Activated CD8-positive, alpha-beta memory T cell treated with anti-CD3 and anti-CD28 coated beads for 4 hours (primary cell): ENCODE measurements at regions not wholly inside any gene's neighbourhood (a gene's known extent, or its start where the extent isn't known, plus 50 kb on each side); places are given as distances from the start of the nearest gene placed in this dataset.

ENCODE experiments used
- DNase-seq, 2 donors: peaks; one replicate each; pipeline ENCODE4 v3.0.0-alpha.2; 2020; ENCODE audit warnings: low read depth in 2 of 2

DNA sequence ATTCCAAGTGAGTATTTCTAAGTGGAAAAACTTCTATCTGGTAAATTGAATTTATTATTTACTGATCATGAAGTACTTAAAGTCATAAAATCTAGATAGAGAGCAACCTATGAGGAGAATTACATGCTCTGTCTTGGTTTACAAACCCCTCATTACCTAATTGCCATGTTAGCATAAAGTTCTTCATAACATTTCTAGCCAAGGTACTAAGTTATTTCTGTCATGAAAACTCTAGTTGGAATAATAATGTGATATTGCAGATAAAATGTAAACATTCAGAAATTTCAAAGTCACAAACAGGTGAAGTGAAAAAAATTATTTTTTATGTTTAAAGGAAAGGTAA lies 228.6 kb downstream of the TTLL7 start:
- DNase-seq = no peak

DNA sequence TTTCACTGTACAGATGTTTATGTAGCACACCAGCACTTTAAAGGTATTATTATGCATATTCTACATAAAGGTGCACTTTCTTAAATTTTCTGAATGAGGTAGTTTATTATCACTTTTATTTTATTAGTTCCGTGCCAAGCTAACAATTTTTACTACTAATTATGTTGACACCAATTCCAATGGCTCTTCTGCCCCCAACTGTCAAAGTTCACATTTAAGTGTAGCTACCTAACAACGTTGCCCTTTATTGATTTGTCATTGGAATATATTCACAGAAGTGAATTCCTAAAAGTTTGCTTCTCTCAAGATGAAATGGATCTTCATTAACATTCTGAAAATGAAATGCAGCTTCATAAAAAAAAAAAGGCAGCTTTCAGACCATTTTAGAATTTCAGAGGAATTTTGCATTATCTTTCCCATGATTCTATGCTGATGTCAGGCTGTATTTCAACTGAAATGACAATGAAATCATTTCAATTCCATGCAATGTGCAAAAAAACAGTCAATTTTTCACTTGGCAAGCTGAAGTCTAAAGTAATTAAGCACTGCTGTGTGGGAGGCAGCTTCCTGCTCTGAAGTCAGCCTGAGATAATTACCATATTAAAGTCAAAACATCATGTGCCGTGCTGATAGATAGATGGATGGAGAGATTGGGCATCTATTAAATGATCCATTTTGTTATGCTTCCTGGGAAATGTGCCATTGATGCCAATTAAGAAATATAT lies 229.2 kb downstream of the TTLL7 start:
- no peak for DNase-seq

DNA sequence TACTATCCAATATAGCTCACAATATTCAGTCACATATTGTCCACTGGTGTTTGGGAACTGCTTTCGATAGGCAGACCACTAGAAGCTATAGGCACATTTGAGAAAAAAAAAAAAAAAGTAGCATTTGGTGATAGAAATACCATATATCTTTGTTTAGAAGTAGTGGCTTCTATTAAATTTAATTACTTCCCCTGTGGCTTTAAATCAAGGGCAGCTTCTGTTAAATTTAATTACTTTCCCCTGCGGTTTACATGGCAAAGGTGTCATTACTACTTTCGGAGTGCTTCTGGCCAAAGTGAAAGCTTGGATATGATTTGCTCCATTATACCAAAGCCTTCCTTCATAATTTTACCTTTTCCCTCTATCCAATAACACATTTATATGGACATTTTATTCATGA lies 229.9 kb downstream of the TTLL7 start:
- DNase-seq = no peak

DNA sequence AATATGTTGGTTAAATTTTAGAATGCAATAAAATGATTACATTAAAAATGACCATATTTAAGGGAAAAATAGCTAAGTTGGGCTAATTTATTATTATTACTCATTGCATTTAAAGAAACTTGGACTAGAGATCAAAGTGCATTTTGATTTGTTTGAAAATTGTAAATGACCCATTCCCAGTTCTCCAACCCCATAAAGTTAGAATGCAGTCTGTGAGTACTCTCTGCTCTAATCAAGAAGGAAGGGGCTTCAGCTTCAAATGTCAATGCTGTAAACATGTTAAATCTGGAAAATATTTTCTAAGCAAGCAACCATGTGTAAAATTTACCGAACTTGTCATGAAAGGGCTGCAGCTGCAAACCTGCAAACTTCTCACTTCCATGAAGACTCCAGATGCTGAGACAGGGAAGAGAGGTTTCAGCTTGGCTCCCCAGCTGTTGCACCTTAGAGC lies 232.7 kb downstream of the TTLL7 start:
- DNase-seq = no peak

DNA sequence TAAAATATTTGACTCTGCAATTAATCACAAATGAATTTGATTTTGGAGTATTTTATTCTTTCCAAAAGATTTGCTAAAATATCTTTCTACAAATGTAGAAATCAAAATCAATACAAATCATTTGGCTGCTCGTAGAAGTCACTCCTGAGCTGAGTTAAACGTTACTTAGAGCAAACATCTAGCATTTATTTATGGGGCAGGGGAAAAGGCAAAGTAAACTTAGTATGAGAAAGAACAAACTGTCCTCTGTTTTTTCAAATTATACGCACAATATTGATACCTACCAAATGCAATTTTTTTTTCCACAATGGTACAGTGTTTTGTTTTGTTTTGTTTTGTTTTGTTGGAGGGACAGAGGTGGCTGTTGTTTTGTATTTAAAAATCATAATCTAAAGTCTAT lies 233.8 kb downstream of the TTLL7 start:
- no peak for DNase-seq

DNA sequence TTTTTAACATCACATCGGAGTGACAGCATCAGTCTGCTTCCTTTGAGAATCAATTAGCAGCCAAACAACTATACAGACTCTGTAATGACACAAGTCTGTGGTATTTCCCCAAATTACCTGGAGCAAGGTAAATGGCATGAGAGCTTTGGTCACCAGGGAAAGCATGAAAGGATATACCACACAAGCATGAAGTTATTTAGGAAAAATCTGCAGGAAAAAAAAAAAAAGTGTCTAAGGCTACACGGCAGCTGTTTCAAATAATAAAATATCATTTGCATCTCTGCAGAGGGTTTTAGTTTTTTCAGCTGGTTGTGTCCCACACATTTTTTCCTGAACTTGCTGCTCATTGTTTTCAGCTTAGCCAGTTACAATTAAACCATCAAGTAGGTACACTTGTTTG lies 234.7 kb downstream of the TTLL7 start:
- DNase-seq = no peak

DNA sequence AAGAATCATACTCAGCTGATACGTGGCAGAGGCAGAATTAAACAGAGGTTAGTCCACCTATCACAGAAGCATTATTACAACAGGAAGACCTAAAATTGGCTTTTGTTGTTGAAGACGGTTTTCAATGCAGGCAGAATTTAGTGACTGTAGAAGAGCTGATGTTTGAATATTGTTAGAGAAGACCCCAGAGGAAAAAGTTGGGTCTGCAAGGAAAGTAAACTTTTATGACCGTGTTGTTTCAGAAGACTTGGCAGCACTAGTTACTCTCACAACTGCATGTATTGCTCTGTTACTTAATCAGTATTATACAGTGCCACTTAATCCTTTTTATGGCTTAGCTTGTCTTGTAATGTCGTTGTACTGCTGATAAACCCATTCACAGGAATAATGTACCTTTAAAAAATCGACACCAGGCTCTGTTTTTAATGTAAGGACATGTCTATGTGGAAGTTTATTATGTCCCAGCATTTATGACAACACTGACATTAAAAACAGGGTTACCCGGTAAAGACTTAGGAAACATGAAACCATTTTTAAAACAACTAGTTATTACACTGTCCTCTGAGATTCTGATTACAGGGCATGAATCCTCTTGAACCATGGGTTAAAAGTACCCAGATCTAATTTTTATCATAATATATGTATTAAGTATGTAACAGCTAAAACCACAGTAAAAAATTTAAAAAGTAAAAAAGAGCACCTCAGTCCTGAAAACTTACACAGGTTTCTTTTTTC lies 235.4 kb downstream of the TTLL7 start:
- no peak for DNase-seq

DNA sequence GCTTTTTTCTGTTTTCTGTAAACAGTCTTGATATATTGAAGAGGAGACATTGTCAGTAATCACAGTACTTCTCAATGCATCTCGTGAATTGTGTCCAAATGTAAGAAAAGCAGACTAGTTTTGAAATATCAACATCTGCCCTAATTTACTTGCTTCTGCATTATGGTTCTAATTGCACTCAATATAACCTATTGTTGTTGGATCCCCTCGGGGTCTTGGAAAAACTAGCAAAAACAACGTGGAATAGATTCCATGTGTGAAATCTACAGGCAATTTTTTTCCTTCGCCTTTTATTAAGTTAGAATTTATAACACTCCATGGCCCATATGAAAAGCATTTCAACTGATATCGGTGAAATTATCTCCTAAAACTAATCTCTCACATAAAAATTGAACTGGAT lies 236.5 kb downstream of the TTLL7 start:
- DNase-seq = no peak

DNA sequence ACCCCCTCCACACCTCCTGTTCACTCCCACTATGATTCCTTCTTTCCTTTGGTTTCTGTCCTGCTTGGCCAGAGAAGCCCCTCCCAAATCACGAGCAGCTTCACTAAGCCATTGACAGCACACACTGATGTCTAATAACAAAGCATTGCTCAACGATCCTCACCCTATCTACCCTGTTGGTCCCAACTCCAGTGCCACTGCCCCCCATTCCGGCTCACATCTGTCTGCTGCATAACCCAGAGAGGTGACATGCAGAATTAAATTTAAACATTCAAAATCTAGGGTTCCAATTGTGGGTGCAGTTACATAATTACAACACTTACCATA lies 236.9 kb downstream of the TTLL7 start:
- DNase-seq = no peak

DNA sequence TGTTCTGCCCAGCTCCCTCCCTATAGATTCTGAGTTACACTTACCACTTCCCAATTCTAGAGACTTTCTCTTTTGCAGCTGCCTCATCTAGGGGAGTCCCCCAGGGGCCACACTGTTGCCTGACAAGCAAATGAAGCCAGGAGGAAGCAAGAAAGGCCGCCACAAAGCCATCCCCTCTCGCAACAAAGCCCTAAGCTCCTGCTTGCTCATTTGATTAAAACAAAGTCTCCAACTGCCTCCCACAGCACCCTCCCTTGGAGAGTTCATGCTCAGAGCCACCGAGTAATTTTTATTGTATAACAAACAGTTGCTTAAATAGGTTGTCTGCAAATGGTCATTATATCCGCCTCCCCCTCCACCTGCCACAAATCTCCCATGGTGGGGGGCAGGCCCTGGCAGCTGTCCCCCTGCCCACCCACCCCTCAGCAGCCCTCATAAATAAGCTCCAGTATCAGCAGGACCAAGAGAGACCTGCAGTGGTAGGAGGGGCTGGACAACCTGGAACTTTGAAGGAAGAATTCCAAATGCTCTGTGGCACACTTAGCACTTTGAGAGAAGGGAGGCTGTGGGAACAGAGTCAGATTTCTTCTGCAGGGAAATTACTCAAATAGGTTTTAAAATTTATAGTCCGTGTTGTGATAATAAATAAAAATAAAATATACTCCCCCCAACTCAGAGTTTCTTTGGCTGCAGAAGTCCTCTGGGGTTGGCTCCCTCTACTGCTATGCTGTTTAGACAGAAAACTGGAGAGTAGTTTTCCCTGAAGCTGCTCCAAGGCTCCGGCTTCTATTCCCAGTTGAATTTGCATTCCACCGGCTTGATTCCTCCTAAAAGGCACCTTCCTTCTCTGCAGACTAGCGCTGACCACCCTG lies 237.5 kb downstream of the TTLL7 start:
- no peak for DNase-seq

DNA sequence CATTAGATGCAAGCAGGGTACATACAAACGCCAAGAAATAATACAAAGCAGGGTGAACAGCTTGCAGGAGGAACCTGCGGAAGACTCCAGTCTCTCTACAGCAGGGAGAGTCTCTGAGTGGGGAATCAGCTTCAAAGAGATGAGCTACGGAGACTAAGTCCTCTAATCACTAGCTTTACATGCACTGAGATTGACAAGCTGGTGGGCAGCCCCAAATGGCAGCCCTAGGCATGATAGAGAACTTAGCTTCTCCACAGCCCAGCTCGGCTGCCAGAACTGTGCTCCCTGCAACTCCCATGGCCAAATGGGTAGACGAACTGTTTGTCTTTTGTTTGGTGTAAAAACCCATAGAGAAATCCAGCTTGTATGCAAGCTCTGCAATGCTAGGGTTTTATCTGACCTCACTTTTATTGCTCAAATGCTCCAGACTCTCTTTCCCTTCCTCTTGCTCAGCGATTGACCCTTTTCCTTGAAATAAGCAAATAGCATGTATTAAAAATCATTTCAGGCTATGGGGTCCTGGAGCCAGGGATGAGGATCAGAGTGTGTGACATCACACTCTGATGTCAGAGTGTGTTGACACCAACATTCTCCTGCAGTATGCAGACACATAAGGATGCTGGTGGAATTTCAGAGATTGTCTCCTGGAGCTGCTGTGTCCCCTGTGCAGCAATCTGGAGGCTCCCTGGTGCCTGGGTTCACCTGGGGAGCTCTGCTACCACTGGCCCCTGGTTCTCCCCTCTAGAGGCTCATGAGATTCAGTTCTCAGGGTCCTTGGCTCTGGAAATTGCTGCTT lies 238.5 kb downstream of the TTLL7 start:
- DNase-seq = no peak

DNA sequence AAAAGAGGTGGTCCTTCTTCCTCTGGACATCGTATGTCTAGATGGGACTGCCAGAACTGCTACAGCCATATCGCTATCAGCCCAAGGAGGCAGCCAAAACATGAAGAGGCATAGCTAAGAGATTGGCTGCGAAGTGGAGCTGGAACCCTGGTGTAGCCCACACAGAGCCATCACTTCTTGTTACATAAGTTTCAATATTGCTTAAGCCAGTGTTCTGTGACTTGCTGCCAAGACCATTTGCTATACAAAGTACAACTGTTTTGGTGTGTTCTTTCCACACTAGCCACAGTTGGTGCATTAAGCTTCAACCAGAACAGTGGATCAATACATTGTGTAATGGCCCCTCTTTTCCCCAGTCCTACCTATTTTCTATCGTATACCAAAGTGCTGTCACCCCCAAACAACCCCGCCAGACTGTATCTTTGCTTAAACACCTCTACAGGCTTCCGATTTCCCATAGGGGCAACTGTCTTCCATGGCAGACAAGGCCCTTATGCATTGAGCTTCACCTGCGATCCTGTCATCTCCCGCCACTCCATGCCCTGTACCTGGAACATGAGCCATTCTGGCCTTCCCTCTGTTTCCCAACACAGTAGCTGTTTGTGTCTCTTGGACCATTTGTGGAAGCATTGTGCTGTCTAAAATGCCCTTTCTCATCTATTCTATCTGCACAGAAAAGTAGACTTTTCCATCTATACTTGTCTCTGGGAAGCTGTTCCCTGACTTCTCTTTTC lies 241.8 kb downstream of the TTLL7 start:
- DNase-seq = no peak

DNA sequence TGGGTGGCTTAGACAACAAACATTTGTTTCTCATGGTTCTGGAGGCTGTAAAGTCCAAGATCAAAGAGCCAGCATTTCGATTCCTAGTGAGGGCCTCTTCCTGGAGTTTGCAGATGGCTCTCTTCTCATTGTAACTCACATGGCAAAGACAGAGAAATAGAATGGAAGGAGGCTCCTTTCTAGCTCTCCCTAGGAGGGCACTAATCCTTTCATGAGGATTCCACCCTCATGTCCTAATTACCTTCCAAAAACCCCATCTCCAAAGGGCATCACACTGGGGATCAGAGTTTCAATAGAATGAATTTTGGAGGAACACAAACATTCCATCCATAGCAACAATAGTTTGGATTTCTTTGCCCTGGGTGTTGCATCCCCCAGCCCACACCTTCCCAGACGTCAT lies 247.3 kb downstream of the TTLL7 start:
- DNase-seq = no peak

DNA sequence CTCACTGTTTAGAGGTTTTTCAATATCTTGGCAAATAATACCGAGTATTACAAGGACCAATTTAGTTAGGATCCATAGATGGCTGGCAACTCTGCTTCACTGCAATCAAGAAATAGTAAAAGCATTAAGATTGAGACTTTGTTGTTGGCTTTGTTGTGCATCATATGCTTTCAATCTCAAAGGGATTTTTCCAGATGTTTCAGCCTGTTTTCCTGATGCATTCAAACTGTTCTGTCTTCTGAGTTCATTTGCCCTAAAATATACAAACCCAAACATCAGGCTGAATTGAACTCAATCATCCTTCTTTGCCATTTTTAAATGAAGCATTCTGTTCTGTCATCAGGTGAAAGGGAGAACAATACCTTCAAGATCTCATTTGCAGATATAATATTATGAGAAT lies 248.7 kb downstream of the TTLL7 start:
- no peak for DNase-seq

DNA sequence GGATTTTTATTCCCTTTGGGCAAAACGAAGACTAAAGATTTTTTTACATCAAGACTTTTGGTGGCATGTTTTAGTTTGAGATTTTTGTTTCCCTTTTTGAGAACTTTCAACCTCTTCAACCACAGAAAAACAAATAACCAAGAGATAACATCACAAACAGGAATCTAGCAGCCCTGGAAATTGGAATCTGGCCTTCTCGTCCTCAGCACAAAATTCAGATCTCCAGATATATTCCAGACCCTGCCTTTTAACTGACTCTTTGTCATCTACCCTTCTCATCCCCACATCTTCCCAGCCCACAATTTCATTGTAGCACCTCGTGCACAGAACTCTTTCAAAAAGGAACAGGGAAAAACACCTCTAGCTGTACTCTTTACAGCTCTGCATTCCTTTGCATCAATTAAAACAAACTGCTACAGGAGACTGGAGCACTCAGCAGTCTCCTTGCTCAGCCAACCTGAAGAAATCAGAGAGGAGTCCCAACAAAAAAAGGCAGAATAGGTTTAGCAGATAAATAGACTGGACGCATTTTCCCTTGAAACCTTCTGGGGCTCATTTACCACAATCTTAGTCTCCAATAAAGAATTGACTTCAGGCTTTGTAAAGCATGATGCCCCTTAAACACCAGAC lies 251.0 kb downstream of the TTLL7 start:
- no peak for DNase-seq

DNA sequence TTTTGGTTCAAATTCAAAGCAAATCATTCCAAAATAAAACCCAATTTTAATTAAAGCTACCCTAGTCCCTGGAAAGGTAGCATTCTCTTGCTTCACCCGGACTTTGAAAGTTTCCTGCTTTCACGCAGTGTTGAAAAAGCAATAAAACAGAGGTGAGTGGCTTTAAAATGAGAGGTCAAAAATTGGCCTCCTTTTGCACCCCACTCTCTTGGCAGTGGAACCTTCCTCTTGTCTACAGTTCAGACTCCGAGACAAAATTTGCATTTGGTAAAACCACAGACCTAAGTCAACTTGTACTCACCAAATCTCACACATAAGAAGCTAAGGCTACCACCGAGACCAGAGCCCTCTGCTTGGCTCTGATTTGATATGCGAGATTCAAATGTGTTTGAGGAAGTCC lies 252.7 kb downstream of the TTLL7 start:
- DNase-seq = no peak

DNA sequence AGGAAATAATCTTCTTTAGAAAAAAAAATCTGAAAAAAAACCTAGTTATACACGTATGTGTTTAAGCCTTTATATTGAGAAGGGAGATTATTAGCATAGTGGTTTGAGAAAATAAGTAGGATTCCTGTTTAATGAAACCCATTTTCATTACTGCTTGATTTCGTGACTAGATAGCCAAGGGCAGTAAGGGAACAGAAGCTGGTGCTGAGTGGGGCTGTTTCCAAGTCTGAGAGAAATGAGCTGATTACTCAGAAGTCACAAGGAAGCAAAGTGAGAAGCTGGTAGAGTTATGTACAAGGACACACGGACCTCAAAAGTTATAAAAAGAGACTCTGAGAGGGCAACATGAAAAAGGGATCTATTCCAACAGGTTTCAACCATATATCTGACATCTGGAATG lies 256.5 kb downstream of the TTLL7 start:
- no peak for DNase-seq

DNA sequence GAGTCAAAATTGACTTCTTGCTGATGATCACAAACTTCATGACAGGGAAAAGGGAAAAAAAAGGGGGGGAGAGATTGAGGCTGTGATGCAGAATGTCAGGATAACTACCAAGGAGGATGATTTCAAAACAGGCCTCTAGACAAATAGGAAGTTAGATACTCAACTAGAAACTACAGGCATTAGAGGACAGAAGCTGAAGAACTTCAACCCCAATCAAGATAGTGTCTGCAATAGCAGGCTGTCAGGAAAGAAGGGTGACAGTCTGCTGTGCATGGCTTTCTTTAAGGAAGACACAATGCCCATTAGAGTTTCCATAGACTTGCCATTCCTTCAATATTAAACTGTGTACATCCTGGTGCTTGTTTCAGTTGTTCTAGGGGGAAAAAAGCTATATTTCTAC lies 257.2 kb downstream of the TTLL7 start:
- no peak for DNase-seq

DNA sequence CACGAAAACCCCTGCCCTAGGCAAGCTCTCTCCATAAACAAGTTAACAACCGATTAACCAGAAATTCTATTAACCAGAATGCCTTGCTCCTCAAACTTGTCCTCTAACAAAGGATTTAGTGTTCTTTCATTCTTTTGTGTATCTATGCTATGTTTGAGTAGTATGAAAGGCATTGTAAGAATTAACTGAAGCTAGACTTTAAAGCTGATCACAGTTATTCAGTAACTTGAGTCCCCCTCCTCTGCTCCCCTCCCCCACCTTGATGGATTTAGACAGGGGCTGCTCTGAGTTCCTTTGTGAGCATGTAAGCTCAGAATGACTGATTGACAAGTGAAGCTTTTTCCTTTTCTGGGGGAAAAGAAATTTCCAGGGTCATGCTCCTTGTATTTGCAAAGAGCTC lies 257.6 kb downstream of the TTLL7 start:
- no peak for DNase-seq

DNA sequence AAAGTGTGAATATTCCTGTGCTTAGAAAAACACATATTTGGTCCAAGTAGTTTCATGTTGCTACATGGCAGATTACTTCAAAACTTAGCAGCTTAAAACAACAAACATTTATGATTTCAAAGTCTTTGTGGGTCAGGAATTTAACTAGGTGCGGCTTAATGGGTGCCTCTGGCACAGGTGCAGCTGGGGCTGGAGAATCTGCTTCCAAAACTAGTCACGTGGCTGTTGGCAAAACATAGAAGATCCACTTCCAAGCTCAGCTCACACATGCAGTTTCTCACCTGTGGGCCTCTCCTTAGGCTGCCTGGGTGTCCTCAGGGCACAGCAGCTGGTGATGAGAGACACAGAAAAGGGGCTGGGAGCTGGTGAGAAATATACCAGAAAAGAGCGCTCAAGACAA lies 263.4 kb downstream of the TTLL7 start:
- DNase-seq = no peak

DNA sequence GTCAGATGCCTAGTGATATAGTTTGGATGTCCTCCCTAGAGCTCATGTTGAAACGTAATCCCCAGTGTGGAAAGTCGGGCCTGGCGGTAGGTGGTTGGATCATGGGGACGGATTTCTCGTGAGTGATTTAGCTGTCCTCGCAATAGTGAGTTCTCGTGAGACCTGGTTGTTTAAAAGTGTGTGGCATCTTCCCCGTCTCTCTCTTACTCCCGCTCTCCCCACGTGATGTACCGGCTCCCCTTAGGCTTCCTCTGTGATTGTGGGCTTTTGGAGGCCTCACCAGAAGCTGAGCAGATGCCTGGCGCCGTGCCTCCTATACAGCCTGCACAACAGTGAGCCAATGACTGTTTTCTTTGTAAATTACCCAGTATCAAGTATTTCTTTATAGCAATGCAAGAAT lies 264.5 kb downstream of the TTLL7 start:
- DNase-seq = no peak
